ENCODE measurements at regions not wholly inside any gene's neighbourhood (a gene's known extent, or its start where the extent isn't known, plus 50 kb on each side); places are given as distances from the start of the nearest gene placed in this dataset.
"Not testable (repeated sequence)": the region's sequence is repeated elsewhere in the genome, so short reads cannot be mapped to it uniquely, and the experiment has no call there.

- Histone ChIP-seq H3K27me3 (ENCODE audit: insufficient read depth, low read length) (peaks cover 3% of the 10 kb centered on the region), H3K27ac (ENCODE audit: low read depth, low read length) (no peak overlapping the region), H3K79me2 (ENCODE audit: insufficient read depth, low read length) (no peaks in the 10 kb centered on the region), H3K4me3 (ENCODE audit: insufficient read depth, low read length) (no peak overlapping the region), H3K4me1 (ENCODE audit: insufficient read depth, low read length) (no peaks in the 10 kb centered on the region), H4K20me1 (ENCODE audit: insufficient read depth, low read length) (no peaks in the 10 kb centered on the region), H2AFZ (ENCODE audit: low read length) (no peak overlapping the region), H3K4me2 (ENCODE audit: insufficient read depth, low read length) (no peak overlapping the region), H3K9me3 (ENCODE audit: low read depth, low read length) (no peaks in the 10 kb centered on the region), H3K36me3 (ENCODE audit: insufficient read depth, low read length) (no peaks in the 10 kb centered on the region)
- DNase-seq (ENCODE audit: insufficient read length, low spot score, missing footprints) = peak; percentile 42
- no peak for TF ChIP-seq CTCF (IDR thresholded peaks at IDR 0.05; ENCODE audit: extremely low read depth, low read depth, low read length)
Measured at GRCh38 chr5:56759521-56760216, 55.7 kb upstream of the MAP3K1 start.

GRCh38 chr5:56757077-56757476 is 58.3 kb upstream of the MAP3K1 start:
- Histone ChIP-seq H2AFZ (ENCODE audit: low read length) (no peak overlapping the region), H3K79me2 (ENCODE audit: insufficient read depth, low read length) (no peaks in the 10 kb centered on the region), H3K4me3 (ENCODE audit: insufficient read depth, low read length) (no peak overlapping the region), H3K27ac (ENCODE audit: low read depth, low read length) (no peak overlapping the region), H3K4me2 (ENCODE audit: insufficient read depth, low read length) (no peak overlapping the region), H3K27me3 (ENCODE audit: insufficient read depth, low read length) (peaks cover 3% of the 10 kb centered on the region), H3K36me3 (ENCODE audit: insufficient read depth, low read length) (no peaks in the 10 kb centered on the region), H3K9me3 (ENCODE audit: low read depth, low read length) (no peaks in the 10 kb centered on the region), H3K4me1 (ENCODE audit: insufficient read depth, low read length) (no peaks in the 10 kb centered on the region), H4K20me1 (ENCODE audit: insufficient read depth, low read length) (no peaks in the 10 kb centered on the region)
- no peak for DNase-seq (ENCODE audit: insufficient read length, low spot score, missing footprints)
- TF ChIP-seq CTCF (IDR thresholded peaks at IDR 0.05; ENCODE audit: extremely low read depth, low read depth, low read length) = no peak

GRCh38 chr5:56755036-56755555 is 60.3 kb upstream of the MAP3K1 start:
- H3K27me3 ChIP-seq (ENCODE audit: insufficient read depth, low read length) = peaks cover 3% of the 10 kb centered on the region
- H3K9me3 ChIP-seq (ENCODE audit: low read depth, low read length) = no peaks in the 10 kb centered on the region
- DNase-seq (ENCODE audit: insufficient read length, low spot score, missing footprints) = no peak
- no peak overlapping the region for H3K4me3 ChIP-seq (ENCODE audit: insufficient read depth, low read length)
- H3K36me3 ChIP-seq (ENCODE audit: insufficient read depth, low read length) = no peaks in the 10 kb centered on the region
- H3K4me2 ChIP-seq (ENCODE audit: insufficient read depth, low read length) = no peak overlapping the region
- no peaks in the 10 kb centered on the region for H4K20me1 ChIP-seq (ENCODE audit: insufficient read depth, low read length)
- H3K27ac ChIP-seq (ENCODE audit: low read depth, low read length) = no peak overlapping the region
- H3K79me2 ChIP-seq (ENCODE audit: insufficient read depth, low read length) = no peaks in the 10 kb centered on the region
- no peak overlapping the region for H2AFZ ChIP-seq (ENCODE audit: low read length)
- TF ChIP-seq CTCF (IDR thresholded peaks at IDR 0.05; ENCODE audit: extremely low read depth, low read depth, low read length) = no peak
- no peaks in the 10 kb centered on the region for H3K4me1 ChIP-seq (ENCODE audit: insufficient read depth, low read length)

GRCh38 chr5:56753588-56753987 is 61.8 kb upstream of the MAP3K1 start:
- H3K27me3 ChIP-seq (ENCODE audit: insufficient read depth, low read length); H3K79me2 ChIP-seq (ENCODE audit: insufficient read depth, low read length); H3K9me3 ChIP-seq (ENCODE audit: low read depth, low read length); H3K36me3 ChIP-seq (ENCODE audit: insufficient read depth, low read length); DNase-seq (ENCODE audit: insufficient read length, low spot score, missing footprints); H3K4me1 ChIP-seq (ENCODE audit: insufficient read depth, low read length); H3K27ac ChIP-seq (ENCODE audit: low read depth, low read length); H4K20me1 ChIP-seq (ENCODE audit: insufficient read depth, low read length); H3K4me3 ChIP-seq (ENCODE audit: insufficient read depth, low read length); H2AFZ ChIP-seq (ENCODE audit: low read length); H3K4me2 ChIP-seq (ENCODE audit: insufficient read depth, low read length): not testable (repeated sequence)

Measured in osteoblast (primary cell).